ENCODE measurements at regions not wholly inside any gene's neighbourhood (a gene's known extent, or its start where the extent isn't known, plus 50 kb on each side); places are given as distances from the start of the nearest gene placed in this dataset.

- no peak for DNase-seq (ENCODE audit: low spot score)
These were observed 53.8 kb upstream of the PSEN2 start for GRCh38 chr1:226816576-226816975.

GRCh38 chr1:226814751-226815537, 55.5 kb upstream of the PSEN2 start:
- DNase-seq (ENCODE audit: low spot score) = no peak

GRCh38 chr1:226813671-226814591, 56.5 kb upstream of the PSEN2 start:
- no peak for DNase-seq (ENCODE audit: low spot score)

- no peak for DNase-seq (ENCODE audit: low spot score)
These were observed 59.7 kb upstream of the PSEN2 start for GRCh38 chr1:226810681-226811080.

GRCh38 chr1:226809785-226810571, 60.4 kb upstream of the PSEN2 start:
- no peak for DNase-seq (ENCODE audit: low spot score)

GRCh38 chr1:226808501-226808900, 61.9 kb upstream of the PSEN2 start:
- no peak for DNase-seq (ENCODE audit: low spot score)

- no peak for DNase-seq (ENCODE audit: low spot score)
These were observed 63.4 kb upstream of the PSEN2 start for GRCh38 chr1:226806988-226807387.

GRCh38 chr1:226804907-226805759, 65.3 kb upstream of the PSEN2 start:
- peak; percentile 68 for DNase-seq (ENCODE audit: low spot score)

GRCh38 chr1:226800763-226801380, 61.8 kb upstream of the ITPKB start:
- no peak for DNase-seq (ENCODE audit: low spot score)

GRCh38 chr1:226799634-226800281, 60.7 kb upstream of the ITPKB start:
- no peak for DNase-seq (ENCODE audit: low spot score)

- peak; percentile 33 for DNase-seq (ENCODE audit: low spot score)
These were observed 59.6 kb upstream of the ITPKB start for GRCh38 chr1:226798427-226799411.

GRCh38 chr1:226797151-226797550, 58.1 kb upstream of the ITPKB start:
- no peak for DNase-seq (ENCODE audit: low spot score)

GRCh38 chr1:226793620-226794276, 54.7 kb upstream of the ITPKB start:
- no peak for DNase-seq (ENCODE audit: low spot score)

GRCh38 chr1:226792368-226792767, 53.3 kb upstream of the ITPKB start:
- no peak for DNase-seq (ENCODE audit: low spot score)

GRCh38 chr1:226790545-226791181, 51.6 kb upstream of the ITPKB start:
- no peak for DNase-seq (ENCODE audit: low spot score)

- DNase-seq (ENCODE audit: low spot score) = no peak
These were observed 49.9 kb upstream of the ITPKB start for GRCh38 chr1:226788965-226789364.
